ENCODE measurements at regions not wholly inside any gene's neighbourhood (a gene's known extent, or its start where the extent isn't known, plus 50 kb on each side); places are given as distances from the start of the nearest gene placed in this dataset.

DNA sequence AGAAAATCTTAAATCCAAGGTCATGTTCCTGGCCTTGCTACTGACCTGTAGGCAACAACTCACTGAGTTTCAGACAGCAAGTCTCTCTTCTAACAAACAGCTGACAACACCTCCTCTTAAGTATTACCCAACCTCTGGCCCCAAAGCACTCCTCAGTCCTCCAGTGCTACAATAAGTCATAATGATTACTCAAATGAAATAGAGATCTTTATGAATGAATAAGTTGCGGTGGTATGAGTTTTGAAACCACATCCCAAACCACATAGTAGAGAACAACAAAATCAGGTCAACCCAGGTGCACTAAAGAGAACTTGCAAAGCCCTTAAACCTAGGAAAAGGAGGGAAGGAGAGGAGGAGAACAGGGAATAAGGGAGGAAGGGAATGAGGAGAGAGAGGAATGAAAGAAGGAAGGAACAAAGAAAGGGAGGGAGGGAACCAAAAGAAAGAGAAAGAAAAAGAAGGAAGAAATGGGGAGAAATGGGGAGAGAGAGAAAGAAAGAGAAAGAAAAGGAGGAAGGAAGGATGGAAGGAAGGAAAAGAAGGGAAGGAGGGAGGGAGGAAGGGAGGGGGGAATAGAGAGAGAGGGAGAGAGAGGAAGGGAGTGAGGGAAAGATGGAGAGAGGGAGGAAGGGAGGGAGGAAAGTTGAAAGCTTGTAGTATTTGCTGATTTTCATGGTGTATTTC lies 142.8 kb upstream of the CALCR start:
- ChIA-PET CTCF (no interaction called here), POLR2A (ENCODE audit: unreplicated experiment) (interaction anchor here (0.6 kb wide), 1 partner anchor 716 kb away, joined by 4 read pairs; no protein-coding TSS in a partner anchor)
- ATAC-seq (ENCODE audit: low read depth) (no peak), DNase-seq (no peak)
- H2BK5ac ChIP-seq (ENCODE audit: low read depth, low read length, poor library complexity, severe bottlenecking) = peak overlapping the region; percentile 26
- no CpG with 5 or more reads among the region's 1 CpG for WGBS, 2 experiments (ENCODE audit: extremely low coverage in 2 of 2, insufficient read length in 1 of 2)
- no peak overlapping the region for H2AFZ ChIP-seq (replicated peaks; ENCODE audit: low read length, poor library complexity)
- H2BK20ac ChIP-seq (ENCODE audit: low read depth, low read length) = no peak overlapping the region
- no peaks in the 10 kb centered on the region for H3K36me3 ChIP-seq (ENCODE audit: control insufficient read depth, insufficient read depth, low read length)
- dilution Hi-C loops (cut with HindIII; ENCODE audit: low sequenced_read_pairs, unreplicated experiment) (no loop called here), intact Hi-C loops (cut with micrococcal nuclease) (loop anchor here (5.0 to 10.0 kb wide), 2 partner anchors 185 to 473 kb away; no protein-coding TSS in a partner anchor), in situ Hi-C loops (cut with MboI; ENCODE audit: low sequenced_read_pairs) (loop anchor here (10.0 kb wide), 1 partner anchor 507 kb away; no protein-coding TSS in a partner anchor)
- no peak overlapping the region for H3K27ac ChIP-seq (ENCODE audit: insufficient read depth, low read length)
- no peak overlapping the region for H2BK120ac ChIP-seq (ENCODE audit: low read depth, low read length)
- no peaks in the 10 kb centered on the region for H4K20me1 ChIP-seq (ENCODE audit: insufficient read depth, low read length)
- H3K4ac ChIP-seq (ENCODE audit: low read depth, low read length) = no peak overlapping the region
- H3K9ac ChIP-seq (ENCODE audit: low read depth, low read length) = no peak overlapping the region
- no peak overlapping the region for H4K8ac ChIP-seq (ENCODE audit: low read depth in 2 of 2, low read length in 2 of 2)
- no TSS peak for BruUV-seq (replicated peaks)
- no peak overlapping the region for H2AK5ac ChIP-seq (ENCODE audit: low read depth, low read length)
- no peak overlapping the region for H2AK9ac ChIP-seq (replicated peaks; ENCODE audit: low read depth, low read length, poor library complexity)
- no peak overlapping the region for H4K91ac ChIP-seq (ENCODE audit: insufficient read depth, low read depth, low read length)
- H3K14ac ChIP-seq (replicated peaks; ENCODE audit: low read depth, low read length) = no peak overlapping the region
- H3K23ac ChIP-seq (ENCODE audit: low read depth, low read length) = no peak overlapping the region
- H3K18ac ChIP-seq (ENCODE audit: low read depth, low read length) = no peak overlapping the region
- no peaks in the 10 kb centered on the region for H3K79me1 ChIP-seq (ENCODE audit: low read depth in 1 of 2, low read length in 2 of 2)
- no peak overlapping the region for H3K4me3 ChIP-seq (ENCODE audit: insufficient read depth, low read depth, low read length)
- no peaks in the 10 kb centered on the region for H3K9me3 ChIP-seq (ENCODE audit: control insufficient read depth, insufficient read depth, low read length)
- no peaks in the 10 kb centered on the region; the same call in 1 of the 2 replicates for H3K27me3 ChIP-seq (ENCODE audit: control insufficient read depth, insufficient read depth, low read length)
- no peak overlapping the region for H3K4me2 ChIP-seq (ENCODE audit: low read depth, low read length)
- H3K56ac ChIP-seq (ENCODE audit: extremely low read depth, insufficient read depth, low read length) = no peak overlapping the region
- no peak overlapping the region for H2BK15ac ChIP-seq (ENCODE audit: low read depth, low read length)
- H3K9me1 ChIP-seq (ENCODE audit: insufficient read depth, low read length) = no peaks in the 10 kb centered on the region
- no peaks in the 10 kb centered on the region for H3K4me1 ChIP-seq (ENCODE audit: control insufficient read depth, insufficient read depth, low read length)
- TF ChIP-seq POLR2A (IDR thresholded peaks at IDR 0.05; ENCODE audit: low read depth, low read length) (no peak), CEBPB (IDR thresholded peaks at IDR 0.05; ENCODE audit: low read depth, low read length) (no peak), CHD1 (IDR thresholded peaks at IDR 0.05; ENCODE audit: low read depth, low read length) (no peak), FOS (IDR thresholded peaks at IDR 0.05; ENCODE audit: low read depth, low read length) (no peak)
- no peak overlapping the region for H4K5ac ChIP-seq (ENCODE audit: low read depth, low read length)

All from IMR-90 (cell line).